ENCODE measurements at regions not wholly inside any gene's neighbourhood (a gene's known extent, or its start where the extent isn't known, plus 50 kb on each side); places are given as distances from the start of the nearest gene placed in this dataset.

- DNase-seq (ENCODE audit: low spot score): peak; percentile 88
Measured at GRCh38 chr4:116438981-116439729, 646.2 kb downstream of the TRAM1L1 start.

- DNase-seq (ENCODE audit: low spot score): peak; percentile 23
Measured at GRCh38 chr4:116438417-116438816, 647.0 kb downstream of the TRAM1L1 start.

GRCh38 chr4:116427666-116428065 lies 657.7 kb downstream of the TRAM1L1 start:
- no peak for DNase-seq (ENCODE audit: low spot score)

- DNase-seq (ENCODE audit: low spot score): no peak
Measured at GRCh38 chr4:116413222-116413621, 672.2 kb downstream of the TRAM1L1 start.

- no peak for DNase-seq (ENCODE audit: low spot score)
Measured at GRCh38 chr4:116401293-116401692, 684.1 kb downstream of the TRAM1L1 start.

- DNase-seq (ENCODE audit: low spot score): no peak
Measured at GRCh38 chr4:116400480-116400879, 684.9 kb downstream of the TRAM1L1 start.

GRCh38 chr4:116397714-116398113 lies 687.7 kb downstream of the TRAM1L1 start:
- DNase-seq (ENCODE audit: low spot score): no peak

GRCh38 chr4:116397291-116397690 lies 688.1 kb downstream of the TRAM1L1 start:
- no peak for DNase-seq (ENCODE audit: low spot score)

GRCh38 chr4:116395408-116395807 lies 690.0 kb downstream of the TRAM1L1 start:
- DNase-seq (ENCODE audit: low spot score): no peak

- DNase-seq (ENCODE audit: low spot score): no peak
Measured at GRCh38 chr4:116391020-116391419, 694.4 kb downstream of the TRAM1L1 start.

GRCh38 chr4:116389139-116389538 lies 696.2 kb downstream of the TRAM1L1 start:
- DNase-seq (ENCODE audit: low spot score): no peak

GRCh38 chr4:116387937-116388474 lies 697.4 kb downstream of the TRAM1L1 start:
- no peak for DNase-seq (ENCODE audit: low spot score)

- no peak for DNase-seq (ENCODE audit: low spot score)
Measured at GRCh38 chr4:116386856-116387255, 698.5 kb downstream of the TRAM1L1 start.

- no peak for DNase-seq (ENCODE audit: low spot score)
Measured at GRCh38 chr4:116385583-116385982, 699.8 kb downstream of the TRAM1L1 start.

- DNase-seq (ENCODE audit: low spot score): no peak
Measured at GRCh38 chr4:116374815-116375214, 710.6 kb downstream of the TRAM1L1 start.

GRCh38 chr4:116362583-116362982 lies 722.8 kb downstream of the TRAM1L1 start:
- DNase-seq (ENCODE audit: low spot score): peak; percentile 54

GRCh38 chr4:116361790-116362189 lies 723.6 kb downstream of the TRAM1L1 start:
- DNase-seq (ENCODE audit: low spot score): peak; percentile 12

- peak; percentile 40 for DNase-seq (ENCODE audit: low spot score)
Measured at GRCh38 chr4:116358633-116359222, 726.6 kb downstream of the TRAM1L1 start.

GRCh38 chr4:116357758-116358157 lies 727.6 kb downstream of the TRAM1L1 start:
- DNase-seq (ENCODE audit: low spot score): no peak

- no peak for DNase-seq (ENCODE audit: low spot score)
Measured at GRCh38 chr4:116346750-116347149, 738.6 kb downstream of the TRAM1L1 start.

GRCh38 chr4:116343809-116344208 lies 741.6 kb downstream of the TRAM1L1 start:
- no peak for DNase-seq (ENCODE audit: low spot score)

GRCh38 chr4:116342143-116342542 lies 743.2 kb downstream of the TRAM1L1 start:
- no peak for DNase-seq (ENCODE audit: low spot score)

- peak; percentile 4 for DNase-seq (ENCODE audit: low spot score)
Measured at GRCh38 chr4:116332508-116332907, 752.9 kb downstream of the TRAM1L1 start.

All from SK-N-DZ (cell line).